SK-N-SH treated with all-trans-retinoic acid at 6 μM for 48 hours (cell line): ENCODE measurements at regions not wholly inside any gene's neighbourhood (a gene's known extent, or its start where the extent isn't known, plus 50 kb on each side); places are given as distances from the start of the nearest gene placed in this dataset.

Source experiments
- ISL1 ChIP-seq: fragments of 250-450 bp; sonication (Bioruptor Pico); IDR thresholded peaks from 2 replicates; pipeline ENCODE4 v2.1.2; 2022; ENCODE audit warnings: mild to moderate bottlenecking, moderate library complexity
- ZFP3 ChIP-seq: fragments of 250-450 bp; sonication (Bioruptor Pico); IDR thresholded peaks from 2 replicates; pipeline ENCODE4 v1.5.0; 2020; ENCODE audit warnings: mild to moderate bottlenecking, moderate library complexity
- ZNF70 ChIP-seq: fragments of 450-650 bp; formaldehyde crosslinking; IDR thresholded peaks from 2 replicates; pipeline ENCODE4 v1.5.0; 2020; ENCODE audit warnings: mild to moderate bottlenecking, moderate library complexity
- TF ChIP-seq, protein P1 (sequence below): fragments of 250-450 bp; sonication (Bioruptor Pico); IDR thresholded peaks from 2 replicates; pipeline ENCODE4 v1.8.0; 2021; ENCODE audit warnings: low read depth, mild to moderate bottlenecking, moderate library complexity, borderline replicate concordance
- TF ChIP-seq, protein P2 (sequence below): fragments of 250-450 bp; sonication (Bioruptor Pico); IDR thresholded peaks from 2 replicates; pipeline ENCODE4 v1.8.0; 2020; ENCODE audit warnings: mild to moderate bottlenecking, moderate library complexity, borderline replicate concordance

DNA sequence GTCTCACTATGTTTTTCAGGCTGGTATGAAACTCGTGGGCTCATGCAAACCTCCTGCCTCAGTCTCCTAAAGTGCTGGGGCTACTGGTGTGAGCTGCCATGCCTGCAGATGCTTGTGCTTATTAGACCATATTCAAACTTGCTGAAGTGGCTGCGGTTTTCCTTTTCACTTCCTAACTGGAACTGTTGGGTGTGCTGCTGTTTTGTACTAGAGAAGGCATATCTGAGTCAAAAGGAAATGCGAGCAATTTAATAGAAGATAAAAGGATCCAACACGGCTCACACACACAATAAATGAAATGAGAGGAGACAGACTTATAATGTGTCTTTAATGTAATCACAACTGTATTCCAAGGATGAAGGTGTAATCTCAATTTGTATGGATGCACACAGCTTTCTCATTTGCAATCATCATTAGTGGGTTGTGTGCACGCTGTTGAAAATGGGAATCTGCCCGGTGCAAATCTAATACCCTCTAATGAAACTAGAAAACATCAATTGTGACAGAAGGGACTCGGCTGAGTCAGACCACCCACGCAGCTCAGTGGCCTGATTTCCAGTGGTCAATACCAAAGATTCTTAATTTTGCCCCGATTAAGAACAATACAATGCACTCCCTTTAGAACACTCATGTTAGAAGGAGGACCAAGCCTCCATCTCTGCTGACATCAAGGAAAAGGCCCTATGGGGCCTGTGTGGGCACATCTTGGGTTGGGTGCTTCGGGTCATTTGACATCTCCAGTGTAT lies 532.7 kb downstream of the TDRD15 start:
- TF ChIP-seq ZFP3 (CRISPR knock-in tag): no peak
- TF ChIP-seq, protein P1, sequence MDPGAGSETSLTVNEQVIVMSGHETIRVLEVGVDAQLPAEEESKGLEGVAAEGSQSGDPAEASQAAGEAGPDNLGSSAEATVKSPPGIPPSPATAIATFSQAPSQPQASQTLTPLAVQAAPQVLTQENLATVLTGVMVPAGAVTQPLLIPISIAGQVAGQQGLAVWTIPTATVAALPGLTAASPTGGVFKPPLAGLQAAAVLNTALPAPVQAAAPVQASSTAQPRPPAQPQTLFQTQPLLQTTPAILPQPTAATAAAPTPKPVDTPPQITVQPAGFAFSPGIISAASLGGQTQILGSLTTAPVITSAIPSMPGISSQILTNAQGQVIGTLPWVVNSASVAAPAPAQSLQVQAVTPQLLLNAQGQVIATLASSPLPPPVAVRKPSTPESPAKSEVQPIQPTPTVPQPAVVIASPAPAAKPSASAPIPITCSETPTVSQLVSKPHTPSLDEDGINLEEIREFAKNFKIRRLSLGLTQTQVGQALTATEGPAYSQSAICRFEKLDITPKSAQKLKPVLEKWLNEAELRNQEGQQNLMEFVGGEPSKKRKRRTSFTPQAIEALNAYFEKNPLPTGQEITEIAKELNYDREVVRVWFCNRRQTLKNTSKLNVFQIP (CRISPR knock-in tag): no peak
- TF ChIP-seq ZNF70 (CRISPR knock-in tag): no peak
- no peak for TF ChIP-seq ISL1 (CRISPR knock-in tag)
- TF ChIP-seq, protein P2, sequence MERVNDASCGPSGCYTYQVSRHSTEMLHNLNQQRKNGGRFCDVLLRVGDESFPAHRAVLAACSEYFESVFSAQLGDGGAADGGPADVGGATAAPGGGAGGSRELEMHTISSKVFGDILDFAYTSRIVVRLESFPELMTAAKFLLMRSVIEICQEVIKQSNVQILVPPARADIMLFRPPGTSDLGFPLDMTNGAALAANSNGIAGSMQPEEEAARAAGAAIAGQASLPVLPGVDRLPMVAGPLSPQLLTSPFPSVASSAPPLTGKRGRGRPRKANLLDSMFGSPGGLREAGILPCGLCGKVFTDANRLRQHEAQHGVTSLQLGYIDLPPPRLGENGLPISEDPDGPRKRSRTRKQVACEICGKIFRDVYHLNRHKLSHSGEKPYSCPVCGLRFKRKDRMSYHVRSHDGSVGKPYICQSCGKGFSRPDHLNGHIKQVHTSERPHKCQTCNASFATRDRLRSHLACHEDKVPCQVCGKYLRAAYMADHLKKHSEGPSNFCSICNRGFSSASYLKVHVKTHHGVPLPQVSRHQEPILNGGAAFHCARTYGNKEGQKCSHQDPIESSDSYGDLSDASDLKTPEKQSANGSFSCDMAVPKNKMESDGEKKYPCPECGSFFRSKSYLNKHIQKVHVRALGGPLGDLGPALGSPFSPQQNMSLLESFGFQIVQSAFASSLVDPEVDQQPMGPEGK (CRISPR knock-in tag): no peak
